Fibroblast of skin of right quadriceps (primary cell): ENCODE measurements at regions not wholly inside any gene's neighbourhood (a gene's known extent, or its start where the extent isn't known, plus 50 kb on each side); places are given as distances from the start of the nearest gene placed in this dataset.
"Not testable (repeated sequence)": the region's sequence is repeated elsewhere in the genome, so short reads cannot be mapped to it uniquely, and the experiment has no call there.

Source experiments
- DNase-seq: peaks from one replicate; pipeline ENCODE4 v3.0.0-alpha.2; 2013

GRCh38 chr13:65784088-65784816 is 1445.9 kb downstream of the PCDH9 start:
- no peak for DNase-seq

GRCh38 chr13:65783383-65783782 is 1446.8 kb downstream of the PCDH9 start:
- no peak for DNase-seq

GRCh38 chr13:65771704-65772313 is 1458.3 kb downstream of the PCDH9 start:
- not testable (repeated sequence) for DNase-seq

- no peak for DNase-seq
Observed at GRCh38 chr13:65768545-65768944, 1461.6 kb downstream of the PCDH9 start.

GRCh38 chr13:65763811-65764210 is 1466.3 kb downstream of the PCDH9 start:
- no peak for DNase-seq

GRCh38 chr13:65762012-65762411 is 1468.1 kb downstream of the PCDH9 start:
- no peak for DNase-seq

GRCh38 chr13:65756071-65756671 is 1474.0 kb downstream of the PCDH9 start:
- DNase-seq: no peak

GRCh38 chr13:65748227-65748626 is 1481.9 kb downstream of the PCDH9 start:
- DNase-seq: no peak

GRCh38 chr13:65746406-65746921 is 1483.7 kb downstream of the PCDH9 start:
- DNase-seq: no peak

- DNase-seq: peak; percentile 75
Observed at GRCh38 chr13:65744836-65745235, 1485.3 kb downstream of the PCDH9 start.

GRCh38 chr13:65733110-65733509 is 1497.0 kb downstream of the PCDH9 start:
- no peak for DNase-seq

GRCh38 chr13:65727070-65727469 is 1503.1 kb downstream of the PCDH9 start:
- no peak for DNase-seq

- DNase-seq: peak; percentile 22
Observed at GRCh38 chr13:65725006-65725405, 1505.1 kb downstream of the PCDH9 start.

- DNase-seq: peak; percentile 81
Observed at GRCh38 chr13:65724226-65724625, 1505.9 kb downstream of the PCDH9 start.

GRCh38 chr13:65722506-65722905 is 1507.6 kb downstream of the PCDH9 start:
- no peak for DNase-seq

GRCh38 chr13:65719831-65720230 is 1510.3 kb downstream of the PCDH9 start:
- no peak for DNase-seq

GRCh38 chr13:65710514-65710913 is 1519.6 kb downstream of the PCDH9 start:
- DNase-seq: no peak

GRCh38 chr13:65697843-65698242 is 1532.3 kb downstream of the PCDH9 start:
- no peak for DNase-seq

- peak; percentile 32 for DNase-seq
Observed at GRCh38 chr13:65679240-65679639, 1550.9 kb downstream of the PCDH9 start.

- peak; percentile 64 for DNase-seq
Observed at GRCh38 chr13:65677906-65678305, 1552.2 kb downstream of the PCDH9 start.

GRCh38 chr13:65675383-65675782 is 1554.8 kb downstream of the PCDH9 start:
- DNase-seq: not testable (repeated sequence)

GRCh38 chr13:65670014-65670625 is 1560.0 kb downstream of the PCDH9 start:
- no peak for DNase-seq

GRCh38 chr13:65660731-65661130 is 1569.4 kb downstream of the PCDH9 start:
- peak; percentile 19 for DNase-seq
